ENCODE measurements at regions not wholly inside any gene's neighbourhood (a gene's known extent, or its start where the extent isn't known, plus 50 kb on each side); places are given as distances from the start of the nearest gene placed in this dataset.
"Not testable (repeated sequence)": the region's sequence is repeated elsewhere in the genome, so short reads cannot be mapped to it uniquely, and the experiment has no call there.

GRCh38 chr9:67461796-67462757 is 396.7 kb upstream of the ANKRD20A1 start:
- CTCF ChIA-PET; DNase-seq (ENCODE audit: low read depth, low spot score); H3K4me3 ChIP-seq (ENCODE audit: low read depth, low read length); POLR2A ChIA-PET: not testable (repeated sequence)

DNA sequence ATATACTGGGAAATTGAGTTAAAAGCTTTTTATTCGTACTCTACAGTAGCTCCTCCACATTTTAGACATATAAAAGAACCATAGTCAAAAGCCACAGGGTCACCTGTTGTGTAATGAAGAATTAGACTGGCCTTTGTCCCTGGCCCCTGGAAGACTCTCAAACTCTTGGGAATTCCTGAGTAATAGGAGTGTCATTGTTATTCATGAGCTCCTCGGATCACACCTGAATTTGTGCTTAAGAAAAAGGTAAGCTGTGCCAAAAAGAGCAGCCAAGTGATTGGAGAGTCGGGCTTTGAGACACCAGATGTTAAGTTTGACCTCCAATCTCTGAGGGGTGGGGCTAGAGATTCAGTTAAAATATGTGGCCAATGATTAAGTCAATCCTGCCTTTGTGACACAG is 405.8 kb upstream of the ANKRD20A1 start:
- POLR2A ChIA-PET; DNase-seq (ENCODE audit: low read depth, low spot score); H3K4me3 ChIP-seq (ENCODE audit: low read depth, low read length); CTCF ChIA-PET: not testable (repeated sequence)

DNA sequence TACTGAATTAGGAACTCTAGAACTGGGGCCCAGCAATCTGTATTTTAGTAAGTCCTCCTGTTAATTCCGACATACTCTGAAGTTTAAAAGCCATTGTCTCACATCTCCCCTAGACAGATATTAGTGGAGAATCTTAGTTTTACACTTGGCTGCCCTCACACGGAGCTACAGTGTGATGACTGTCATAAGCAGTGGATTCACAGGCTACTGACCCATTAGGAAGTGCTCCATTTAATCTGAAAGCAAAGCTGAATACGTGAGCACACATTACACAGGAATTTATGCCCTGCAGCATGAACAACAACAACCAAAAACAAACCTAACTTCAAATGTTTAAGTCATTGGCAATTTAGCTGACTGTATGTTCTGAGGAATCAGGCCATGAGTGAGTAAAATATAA is 416.4 kb upstream of the ANKRD20A1 start:
- DNase-seq (ENCODE audit: low read depth, low spot score); POLR2A ChIA-PET; H3K4me3 ChIP-seq (ENCODE audit: low read depth, low read length); CTCF ChIA-PET: not testable (repeated sequence)

GRCh38 chr9:67437011-67437410 is 421.7 kb upstream of the ANKRD20A1 start:
- DNase-seq (ENCODE audit: low read depth, low spot score); POLR2A ChIA-PET; CTCF ChIA-PET; H3K4me3 ChIP-seq (ENCODE audit: low read depth, low read length): not testable (repeated sequence)

GRCh38 chr9:67424881-67425280 is 432.5 kb upstream of the SPATA31A3 start:
- H3K4me3 ChIP-seq (ENCODE audit: low read depth, low read length); DNase-seq (ENCODE audit: low read depth, low spot score); CTCF ChIA-PET; POLR2A ChIA-PET: not testable (repeated sequence)

DNA sequence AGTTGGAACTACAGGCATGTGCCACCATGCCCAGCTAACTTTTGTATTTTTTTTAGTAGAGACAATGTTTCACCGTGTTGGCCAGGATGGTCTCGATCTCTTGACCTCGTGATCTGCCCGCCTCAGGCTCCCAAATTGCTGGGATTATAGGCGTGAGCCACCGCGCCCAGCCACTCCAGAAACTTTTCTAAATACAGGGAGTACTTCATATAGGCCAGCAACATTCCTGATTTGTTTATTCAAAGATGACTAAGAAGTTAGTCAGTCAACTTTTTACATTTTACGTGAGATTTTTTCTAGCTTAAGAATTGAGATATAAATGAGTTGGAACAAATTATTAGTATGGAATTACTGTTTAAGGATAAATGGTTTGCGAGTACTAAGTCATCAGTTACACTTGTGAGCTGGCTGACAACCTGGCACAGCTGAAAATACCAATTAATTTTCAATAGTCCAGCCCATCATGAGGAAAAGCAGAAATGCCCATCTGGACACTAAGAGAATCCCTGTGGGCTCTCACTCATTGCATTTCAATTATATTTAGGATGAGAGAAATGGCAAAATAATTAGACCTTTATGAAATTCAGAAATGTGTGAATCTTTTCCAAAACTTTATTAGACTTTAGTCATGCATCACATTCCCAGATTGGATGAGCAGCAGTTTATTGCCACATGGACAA is 430.8 kb upstream of the SPATA31A3 start:
- DNase-seq (ENCODE audit: low read depth, low spot score); CTCF ChIA-PET; POLR2A ChIA-PET; H3K4me3 ChIP-seq (ENCODE audit: low read depth, low read length): not testable (repeated sequence)

DNA sequence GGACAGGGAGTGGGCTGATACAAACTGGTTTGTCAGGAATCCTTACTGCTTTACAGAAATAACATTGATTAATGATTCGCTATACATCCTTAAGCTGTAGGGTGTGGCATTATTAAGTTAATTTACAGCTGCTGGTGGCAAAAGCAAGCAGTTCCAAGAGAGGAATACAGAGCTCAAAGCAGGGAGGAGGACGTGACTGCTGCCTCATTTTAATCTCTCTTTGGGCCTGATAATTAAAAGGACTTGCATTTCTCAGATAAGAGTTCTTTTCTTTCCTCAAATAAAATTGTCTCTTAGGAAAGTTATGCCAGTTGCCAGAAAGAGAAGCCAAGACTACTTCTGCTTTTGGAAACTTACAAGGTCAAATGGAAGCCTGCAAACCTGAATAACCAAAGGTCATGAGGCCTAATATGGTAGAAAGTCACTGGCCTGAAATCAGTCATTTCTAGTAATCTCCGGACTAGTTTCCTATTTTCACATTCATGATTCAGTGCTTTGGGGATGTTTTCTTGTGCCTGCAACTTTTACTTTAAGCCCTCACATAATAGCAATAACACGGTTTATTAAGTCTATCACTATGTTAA is 426.2 kb upstream of the SPATA31A3 start:
- DNase-seq (ENCODE audit: low read depth, low spot score); CTCF ChIA-PET; POLR2A ChIA-PET; H3K4me3 ChIP-seq (ENCODE audit: low read depth, low read length): not testable (repeated sequence)

- DNase-seq (ENCODE audit: low read depth, low spot score); POLR2A ChIA-PET; H3K4me3 ChIP-seq (ENCODE audit: low read depth, low read length); CTCF ChIA-PET: not testable (repeated sequence)
Measured at GRCh38 chr9:67417341-67417983, 425.1 kb upstream of the SPATA31A3 start.

DNA sequence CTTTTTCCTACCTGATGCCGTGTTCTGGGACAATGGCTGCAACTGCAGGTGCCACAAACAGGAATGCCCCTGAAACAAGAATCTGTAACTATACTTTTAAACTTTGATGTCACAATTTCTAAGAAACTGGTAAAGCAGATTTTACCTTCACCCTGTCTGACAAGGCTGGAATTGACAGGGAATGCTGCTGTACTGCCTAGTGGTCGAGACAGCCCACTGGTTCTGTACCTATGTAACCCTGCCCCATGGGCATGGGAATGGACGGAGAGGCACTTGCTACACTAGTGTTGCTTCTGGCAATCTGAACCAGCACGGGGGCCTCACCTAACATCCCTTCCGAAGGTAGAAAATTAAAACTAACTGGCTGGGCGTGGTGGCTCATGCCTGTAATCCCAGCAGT is 424.3 kb upstream of the SPATA31A3 start:
- CTCF ChIA-PET; DNase-seq (ENCODE audit: low read depth, low spot score); POLR2A ChIA-PET; H3K4me3 ChIP-seq (ENCODE audit: low read depth, low read length): not testable (repeated sequence)

DNA sequence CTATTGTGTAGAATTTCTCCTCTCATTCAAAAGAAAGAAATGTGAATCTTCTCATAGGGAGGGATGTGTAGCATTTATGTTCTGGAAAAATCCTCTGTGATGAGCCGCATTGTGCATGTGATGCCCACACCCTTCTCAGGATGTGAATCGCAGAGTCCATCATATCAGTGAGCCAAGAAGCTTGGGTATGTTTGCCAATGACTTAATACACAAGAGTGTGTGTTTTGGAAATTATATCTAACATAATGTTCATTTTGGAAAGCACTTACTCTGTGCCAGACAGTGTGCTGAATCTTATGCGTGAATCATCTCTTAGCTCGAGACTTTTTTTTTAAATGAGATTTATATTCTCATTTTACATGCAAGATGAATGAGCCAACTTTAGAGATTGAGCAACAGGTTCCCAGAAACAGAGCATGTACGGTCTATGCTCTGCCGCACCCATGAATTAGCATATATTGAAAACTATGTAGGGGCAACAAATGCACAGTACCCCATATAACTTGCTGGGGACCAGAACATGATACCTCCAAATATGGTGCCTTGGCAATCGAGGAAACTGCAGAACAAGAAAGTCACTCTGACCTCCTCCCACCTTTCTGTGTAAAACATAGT is 418.4 kb upstream of the SPATA31A3 start:
- H3K4me3 ChIP-seq (ENCODE audit: low read depth, low read length); DNase-seq (ENCODE audit: low read depth, low spot score); CTCF ChIA-PET; POLR2A ChIA-PET: not testable (repeated sequence)

- CTCF ChIA-PET; POLR2A ChIA-PET; H3K4me3 ChIP-seq (ENCODE audit: low read depth, low read length); DNase-seq (ENCODE audit: low read depth, low spot score): not testable (repeated sequence)
Measured at GRCh38 chr9:67403739-67404138, 411.4 kb upstream of the SPATA31A3 start.

GRCh38 chr9:67397731-67398130 is 405.4 kb upstream of the SPATA31A3 start:
- DNase-seq (ENCODE audit: low read depth, low spot score); CTCF ChIA-PET; POLR2A ChIA-PET; H3K4me3 ChIP-seq (ENCODE audit: low read depth, low read length): not testable (repeated sequence)

DNA sequence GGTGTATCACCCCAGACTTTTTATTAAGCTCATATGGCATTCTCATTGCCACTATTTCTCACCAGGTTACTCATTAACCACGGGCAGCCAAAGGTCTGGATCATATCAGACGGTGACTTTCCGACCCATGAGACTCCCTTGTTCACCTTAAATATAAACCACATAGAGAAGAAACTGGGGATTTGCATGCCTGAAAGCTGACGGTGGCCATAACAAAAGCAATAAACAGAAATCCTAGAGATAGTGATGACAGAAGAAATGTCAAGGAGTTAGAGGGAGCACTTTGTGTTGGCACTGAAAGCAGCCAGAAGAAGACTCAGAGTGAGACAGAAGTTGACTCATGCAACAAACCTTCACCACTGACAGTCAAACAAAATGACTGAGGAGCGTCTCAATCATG is 402.4 kb upstream of the SPATA31A3 start:
- DNase-seq (ENCODE audit: low read depth, low spot score); CTCF ChIA-PET; POLR2A ChIA-PET; H3K4me3 ChIP-seq (ENCODE audit: low read depth, low read length): not testable (repeated sequence)

- DNase-seq (ENCODE audit: low read depth, low spot score); POLR2A ChIA-PET; CTCF ChIA-PET; H3K4me3 ChIP-seq (ENCODE audit: low read depth, low read length): not testable (repeated sequence)
Measured at GRCh38 chr9:67394038-67394437, 401.7 kb upstream of the SPATA31A3 start.

- H3K4me3 ChIP-seq (ENCODE audit: low read depth, low read length); DNase-seq (ENCODE audit: low read depth, low spot score); POLR2A ChIA-PET; CTCF ChIA-PET: not testable (repeated sequence)
Measured at GRCh38 chr9:67369664-67370063, 377.3 kb upstream of the SPATA31A3 start.

DNA sequence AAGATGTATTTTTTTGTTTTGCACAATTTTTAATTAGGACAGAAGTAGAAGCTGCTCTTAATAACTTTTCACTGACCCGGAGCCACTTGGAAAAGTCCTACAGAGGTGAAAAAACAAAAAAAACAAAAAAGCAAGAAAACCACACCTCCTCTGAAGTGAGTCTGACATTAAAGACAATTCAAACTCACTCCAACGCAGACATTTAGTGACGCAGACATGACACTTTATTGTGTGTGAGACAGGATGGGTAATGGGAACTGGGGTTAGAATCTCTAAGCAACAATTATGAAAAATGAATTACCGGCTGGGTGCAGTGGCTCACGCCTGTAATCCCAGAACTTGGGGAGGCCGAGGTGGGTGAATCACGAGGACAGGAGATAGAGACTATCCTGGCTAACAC is 370.0 kb upstream of the SPATA31A3 start:
- CTCF ChIA-PET; POLR2A ChIA-PET; DNase-seq (ENCODE audit: low read depth, low spot score); H3K4me3 ChIP-seq (ENCODE audit: low read depth, low read length): not testable (repeated sequence)
